Liver (tissue), 8 donors: ENCODE measurements at regions not wholly inside any gene's neighbourhood (a gene's known extent, or its start where the extent isn't known, plus 50 kb on each side); places are given as distances from the start of the nearest gene placed in this dataset.

Experiments used
- DNase-seq: peaks from one replicate; pipeline ENCODE4 v3.0.0-alpha.2; 2017; ENCODE audit warnings: low spot score
- H3K27ac ChIP-seq, 2 donors: one replicate each; pipeline ENCODE4 v1.7.0; 2013; ENCODE audit warnings: inconsistent platforms in 2 of 2, low read length in 2 of 2, control low read depth in 1 of 2, low read depth in 1 of 2, mild to moderate bottlenecking in 1 of 2
- H3K27me3 ChIP-seq, 4 donors: one replicate each; pipeline versions ENCODE4 v1.6.1 to v1.7.0; 2013; ENCODE audit warnings: low read length in 3 of 4, inconsistent platforms in 1 of 4, mild to moderate bottlenecking in 1 of 4, moderate library complexity in 1 of 4; ENCODE audit not compliant: control insufficient read depth in 4 of 4, insufficient read depth in 4 of 4
- H3K36me3 ChIP-seq, 4 donors: one replicate each; pipeline versions ENCODE4 v1.6.1 to v1.7.0; 2013; ENCODE audit warnings: low read length in 3 of 4, mild to moderate bottlenecking in 3 of 4, low read depth in 1 of 4, moderate library complexity in 1 of 4; ENCODE audit not compliant: control insufficient read depth in 4 of 4, insufficient read depth in 3 of 4
- H3K4me1 ChIP-seq, 4 donors: one replicate each; pipeline versions ENCODE4 v1.6.1 to v1.7.0; 2013; ENCODE audit warnings: low read length in 3 of 4, mild to moderate bottlenecking in 3 of 4, moderate library complexity in 1 of 4; ENCODE audit not compliant: control insufficient read depth in 4 of 4, insufficient read depth in 4 of 4
- H3K4me3 ChIP-seq, 3 donors: one replicate each; pipeline versions ENCODE4 v1.6.1 to v1.7.0; 2013; ENCODE audit warnings: low read length in 3 of 3, control low read depth in 1 of 3, low read depth in 1 of 3, mild to moderate bottlenecking in 1 of 3
- H3K9ac ChIP-seq, 2 donors: one replicate each; pipeline ENCODE4 v1.7.0; 2013; ENCODE audit warnings: low read length in 2 of 2, mild to moderate bottlenecking in 2 of 2, moderate library complexity in 2 of 2, control low read depth in 1 of 2, low read depth in 1 of 2
- H3K9me3 ChIP-seq, 4 donors: one replicate each; pipeline versions ENCODE4 v1.6.1 to v1.7.0; 2013; ENCODE audit warnings: low read length in 3 of 4; ENCODE audit not compliant: control insufficient read depth in 4 of 4
- EGR1 ChIP-seq, 2 donors: IDR thresholded peaks; 2 replicates each; pipeline ENCODE4 v1.6.1; 2016 to 2018; ENCODE audit warnings: antibody characterized with exemption in 2 of 2, low read depth in 2 of 2
- FOXA1 ChIP-seq: IDR thresholded peaks from 2 replicates; pipeline ENCODE4 v1.6.1; 2016; ENCODE audit warnings: antibody characterized with exemption
- FOXA2 ChIP-seq: IDR thresholded peaks from 2 replicates; pipeline ENCODE4 v1.6.1; 2016; ENCODE audit warnings: antibody characterized with exemption
- GABPA ChIP-seq, 2 donors: IDR thresholded peaks in 1 of 2; conservative IDR thresholded peaks in 1 of 2; 2 replicates each; pipeline ENCODE4 v1.6.1; 2016; ENCODE audit warnings: antibody characterized with exemption in 2 of 2, mild to moderate bottlenecking in 1 of 2, moderate library complexity in 1 of 2
- HNF4A ChIP-seq, 2 donors: conservative IDR thresholded peaks; 2 replicates each; pipeline ENCODE4 v1.6.1; 2016; ENCODE audit warnings: antibody characterized with exemption in 2 of 2, mild to moderate bottlenecking in 2 of 2
- HNF4G ChIP-seq: IDR thresholded peaks from 2 replicates; pipeline ENCODE4 v1.6.1; 2016; ENCODE audit warnings: antibody characterized with exemption
- JUND ChIP-seq, 2 donors: IDR thresholded peaks; 2 replicates each; pipeline ENCODE4 v1.6.1; 2016; ENCODE audit warnings: antibody characterized with exemption in 2 of 2
- NR2F2 ChIP-seq: IDR thresholded peaks from 2 replicates; pipeline ENCODE4 v1.6.1; 2016; ENCODE audit warnings: antibody characterized with exemption
- RAD21 ChIP-seq, 2 donors: IDR thresholded peaks; 2 replicates each; pipeline ENCODE4 v1.6.1; 2016; ENCODE audit warnings: antibody characterized with exemption in 2 of 2, mild to moderate bottlenecking in 2 of 2
- RXRA ChIP-seq, 2 donors: IDR thresholded peaks; 2 replicates each; pipeline ENCODE4 v1.6.1; 2017 to 2018; ENCODE audit warnings: antibody characterized with exemption in 2 of 2, mild to moderate bottlenecking in 1 of 2
- SP1 ChIP-seq: IDR thresholded peaks from 2 replicates; pipeline ENCODE4 v1.6.1; 2018; ENCODE audit warnings: antibody characterized with exemption, mild to moderate bottlenecking
- WGBS: extraction: QIAGEN DNeasy Blood & Tissue Kit; methylation state at CpG from one replicate; pipeline ENCODE4 v1.1.7; 2013; 5-methylcytosine and 5-hydroxymethylcytosine counted together
- TF ChIP-seq, protein P1 (sequence below): fragments of 150-350 bp; IDR thresholded peaks from 2 replicates; pipeline ENCODE4 v1.5.1; 2017; ENCODE audit warnings: improper control_type of control experiment, low read depth, low read length; ENCODE audit not compliant: missing input control
- TF ChIP-seq, protein P2 (sequence below): IDR thresholded peaks from 2 replicates; pipeline ENCODE4 v1.6.1; 2016; ENCODE audit warnings: antibody characterized with exemption
- TF ChIP-seq, protein P3 (sequence below): IDR thresholded peaks from 2 replicates; pipeline ENCODE4 v1.6.1; 2016; ENCODE audit warnings: antibody characterized with exemption
- TF ChIP-seq, protein P4 (sequence below): IDR thresholded peaks from 2 replicates; pipeline ENCODE4 v1.6.1; 2016; ENCODE audit warnings: antibody characterized with exemption
- TF ChIP-seq, protein P5 (sequence below): IDR thresholded peaks from 2 replicates; pipeline ENCODE4 v1.6.1; 2016; ENCODE audit warnings: antibody characterized with exemption, mild to moderate bottlenecking
- donor health status: healthy.
- donor health status: healthy.
- donor health status: healthy.
- donor health status: healthy.
- donor health status: healthy.

DNA sequence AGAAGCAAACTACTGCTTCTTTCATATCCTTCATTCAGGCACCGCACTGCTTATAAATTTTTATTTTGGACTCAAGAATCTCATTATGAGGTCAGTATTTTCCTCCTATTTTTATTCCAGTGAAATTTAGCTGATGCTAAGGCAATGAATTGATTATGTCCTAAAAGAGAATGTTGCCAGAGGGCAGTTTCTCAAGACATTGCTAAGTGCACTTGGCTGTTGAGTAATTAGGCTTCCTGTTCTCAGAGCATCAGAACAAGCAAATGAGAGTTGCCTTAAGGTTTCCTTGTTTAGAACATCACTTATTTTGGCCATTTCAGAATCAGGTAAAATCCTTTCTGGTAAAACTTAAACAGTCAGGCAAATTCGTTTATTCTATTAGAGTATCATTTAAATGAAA lies 548.6 kb upstream of the ZEB2 start:
- WGBS: 82% methylated on average over 2 of the region's 2 CpGs
- no peak for DNase-seq

DNA sequence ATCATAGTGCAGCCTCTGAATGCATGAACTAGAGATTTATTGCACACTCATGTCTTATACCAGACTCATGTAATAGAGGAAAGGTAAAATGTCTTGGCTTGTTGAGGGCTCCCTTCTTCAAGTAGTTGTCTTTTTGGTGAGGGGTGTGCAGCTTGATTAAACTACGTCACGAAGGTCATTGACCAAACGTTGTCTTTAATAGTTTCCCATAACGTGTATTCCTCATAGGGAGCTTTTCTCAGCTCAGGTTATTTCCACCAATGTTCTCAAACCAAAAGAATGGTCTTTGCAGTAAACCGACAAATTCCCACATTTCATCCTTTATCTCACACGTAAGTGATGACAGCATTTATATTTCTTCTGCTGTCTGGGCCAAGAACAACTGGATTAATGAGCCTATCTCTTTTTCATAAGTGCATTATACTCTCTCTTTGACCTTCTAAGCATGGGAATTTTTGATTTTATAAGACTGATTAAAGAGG lies 547.7 kb upstream of the ZEB2 start:
- Histone ChIP-seq H3K27ac (no peak overlapping the region), H3K4me3 (no peak overlapping the region), H3K9ac (no peak overlapping the region), H3K36me3 (no peaks in the 10 kb centered on the region), H3K27me3 (no peaks in the 10 kb centered on the region), H3K9me3 (peaks cover 0 to 3% (median under 1%) of the 10 kb centered on the region in 4 donors), H3K4me1 (no peaks in the 10 kb centered on the region)
- no peak for DNase-seq
- 86% methylated on average over 6 of the region's 6 CpGs for WGBS
- no peak for TF ChIP-seq NR2F2
- TF ChIP-seq, protein P1, sequence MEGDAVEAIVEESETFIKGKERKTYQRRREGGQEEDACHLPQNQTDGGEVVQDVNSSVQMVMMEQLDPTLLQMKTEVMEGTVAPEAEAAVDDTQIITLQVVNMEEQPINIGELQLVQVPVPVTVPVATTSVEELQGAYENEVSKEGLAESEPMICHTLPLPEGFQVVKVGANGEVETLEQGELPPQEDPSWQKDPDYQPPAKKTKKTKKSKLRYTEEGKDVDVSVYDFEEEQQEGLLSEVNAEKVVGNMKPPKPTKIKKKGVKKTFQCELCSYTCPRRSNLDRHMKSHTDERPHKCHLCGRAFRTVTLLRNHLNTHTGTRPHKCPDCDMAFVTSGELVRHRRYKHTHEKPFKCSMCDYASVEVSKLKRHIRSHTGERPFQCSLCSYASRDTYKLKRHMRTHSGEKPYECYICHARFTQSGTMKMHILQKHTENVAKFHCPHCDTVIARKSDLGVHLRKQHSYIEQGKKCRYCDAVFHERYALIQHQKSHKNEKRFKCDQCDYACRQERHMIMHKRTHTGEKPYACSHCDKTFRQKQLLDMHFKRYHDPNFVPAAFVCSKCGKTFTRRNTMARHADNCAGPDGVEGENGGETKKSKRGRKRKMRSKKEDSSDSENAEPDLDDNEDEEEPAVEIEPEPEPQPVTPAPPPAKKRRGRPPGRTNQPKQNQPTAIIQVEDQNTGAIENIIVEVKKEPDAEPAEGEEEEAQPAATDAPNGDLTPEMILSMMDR: no peak
- TF ChIP-seq EGR1 (IDR thresholded peaks at IDR 0.05; ENCODE audit: low read depth in 2 of 2): no peak
- TF ChIP-seq HNF4G: no peak
- no peak for TF ChIP-seq HNF4A (conservative IDR thresholded peaks at IDR 0.05)
- TF ChIP-seq JUND (IDR thresholded peaks at IDR 0.05): no peak

More for the DNA sequence above, 548.6 kb upstream of the ZEB2 start:
- peaks cover 0 to 3% (median under 1%) of the 10 kb centered on the region in 4 donors for H3K9me3 ChIP-seq
- H3K4me1 ChIP-seq: no peaks in the 10 kb centered on the region
- H3K9ac ChIP-seq: no peak overlapping the region
- TF ChIP-seq RXRA (IDR thresholded peaks at IDR 0.05) (no peak), SP1 (no peak)
- TF ChIP-seq, protein P2, sequence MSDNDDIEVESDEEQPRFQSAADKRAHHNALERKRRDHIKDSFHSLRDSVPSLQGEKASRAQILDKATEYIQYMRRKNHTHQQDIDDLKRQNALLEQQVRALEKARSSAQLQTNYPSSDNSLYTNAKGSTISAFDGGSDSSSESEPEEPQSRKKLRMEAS: no peak
- TF ChIP-seq, protein P3, sequence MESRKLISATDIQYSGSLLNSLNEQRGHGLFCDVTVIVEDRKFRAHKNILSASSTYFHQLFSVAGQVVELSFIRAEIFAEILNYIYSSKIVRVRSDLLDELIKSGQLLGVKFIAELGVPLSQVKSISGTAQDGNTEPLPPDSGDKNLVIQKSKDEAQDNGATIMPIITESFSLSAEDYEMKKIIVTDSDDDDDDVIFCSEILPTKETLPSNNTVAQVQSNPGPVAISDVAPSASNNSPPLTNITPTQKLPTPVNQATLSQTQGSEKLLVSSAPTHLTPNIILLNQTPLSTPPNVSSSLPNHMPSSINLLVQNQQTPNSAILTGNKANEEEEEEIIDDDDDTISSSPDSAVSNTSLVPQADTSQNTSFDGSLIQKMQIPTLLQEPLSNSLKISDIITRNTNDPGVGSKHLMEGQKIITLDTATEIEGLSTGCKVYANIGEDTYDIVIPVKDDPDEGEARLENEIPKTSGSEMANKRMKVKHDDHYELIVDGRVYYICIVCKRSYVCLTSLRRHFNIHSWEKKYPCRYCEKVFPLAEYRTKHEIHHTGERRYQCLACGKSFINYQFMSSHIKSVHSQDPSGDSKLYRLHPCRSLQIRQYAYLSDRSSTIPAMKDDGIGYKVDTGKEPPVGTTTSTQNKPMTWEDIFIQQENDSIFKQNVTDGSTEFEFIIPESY: no peak
- H3K36me3 ChIP-seq: no peaks in the 10 kb centered on the region
- H3K4me3 ChIP-seq: no peak overlapping the region
- H3K27ac ChIP-seq: no peak overlapping the region
- H3K27me3 ChIP-seq: no peaks in the 10 kb centered on the region

DNA sequence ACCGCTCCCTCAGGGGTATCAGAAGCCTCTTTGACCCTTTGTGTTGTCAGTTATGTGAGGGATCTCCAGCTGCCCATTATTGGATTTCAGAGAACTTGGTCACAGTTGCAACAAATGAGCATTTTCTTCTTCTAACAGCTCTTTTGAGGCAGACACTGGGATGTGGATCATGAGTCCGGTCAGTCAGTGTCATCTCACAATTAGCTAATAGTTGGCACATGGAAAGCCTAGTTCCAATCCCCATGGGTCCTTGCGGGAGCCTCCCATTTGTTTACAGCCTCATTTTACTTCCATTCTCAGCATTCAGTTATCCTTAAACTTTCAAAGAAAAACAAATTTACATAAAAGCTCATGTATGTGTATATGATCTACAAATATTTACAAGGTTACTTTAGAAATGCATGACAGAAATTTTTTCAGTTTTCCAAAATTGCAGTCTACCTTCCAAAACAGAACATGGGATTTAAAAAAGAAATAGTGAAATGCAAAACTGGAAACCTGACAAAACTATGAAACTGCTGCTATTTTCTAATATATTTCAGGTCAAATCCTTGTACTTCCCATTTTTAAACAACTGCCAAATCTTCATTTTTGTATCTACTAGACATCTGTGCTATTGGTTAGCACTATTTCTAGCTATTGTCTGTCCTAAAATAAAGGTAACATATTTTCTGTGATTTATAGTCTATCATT lies 547.1 kb upstream of the ZEB2 start:
- Histone ChIP-seq H3K9me3 (peaks cover 0 to 3% (median under 1%) of the 10 kb centered on the region in 4 donors), H3K4me1 (no peaks in the 10 kb centered on the region), H3K9ac (peak overlapping the region in 1 of 2 donors; percentile 13), H3K36me3 (no peaks in the 10 kb centered on the region), H3K27ac (peak overlapping the region; percentile 31 to 48), H3K4me3 (no peak overlapping the region), H3K27me3 (no peaks in the 10 kb centered on the region)
- WGBS: 80% methylated on average over 3 of the region's 3 CpGs
- TF ChIP-seq FOXA2: no peak
- TF ChIP-seq, protein P2: no peak
- TF ChIP-seq, protein P4, sequence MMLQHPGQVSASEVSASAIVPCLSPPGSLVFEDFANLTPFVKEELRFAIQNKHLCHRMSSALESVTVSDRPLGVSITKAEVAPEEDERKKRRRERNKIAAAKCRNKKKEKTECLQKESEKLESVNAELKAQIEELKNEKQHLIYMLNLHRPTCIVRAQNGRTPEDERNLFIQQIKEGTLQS: no peak
- TF ChIP-seq RAD21 (IDR thresholded peaks at IDR 0.05): no peak
- TF ChIP-seq, protein P5, sequence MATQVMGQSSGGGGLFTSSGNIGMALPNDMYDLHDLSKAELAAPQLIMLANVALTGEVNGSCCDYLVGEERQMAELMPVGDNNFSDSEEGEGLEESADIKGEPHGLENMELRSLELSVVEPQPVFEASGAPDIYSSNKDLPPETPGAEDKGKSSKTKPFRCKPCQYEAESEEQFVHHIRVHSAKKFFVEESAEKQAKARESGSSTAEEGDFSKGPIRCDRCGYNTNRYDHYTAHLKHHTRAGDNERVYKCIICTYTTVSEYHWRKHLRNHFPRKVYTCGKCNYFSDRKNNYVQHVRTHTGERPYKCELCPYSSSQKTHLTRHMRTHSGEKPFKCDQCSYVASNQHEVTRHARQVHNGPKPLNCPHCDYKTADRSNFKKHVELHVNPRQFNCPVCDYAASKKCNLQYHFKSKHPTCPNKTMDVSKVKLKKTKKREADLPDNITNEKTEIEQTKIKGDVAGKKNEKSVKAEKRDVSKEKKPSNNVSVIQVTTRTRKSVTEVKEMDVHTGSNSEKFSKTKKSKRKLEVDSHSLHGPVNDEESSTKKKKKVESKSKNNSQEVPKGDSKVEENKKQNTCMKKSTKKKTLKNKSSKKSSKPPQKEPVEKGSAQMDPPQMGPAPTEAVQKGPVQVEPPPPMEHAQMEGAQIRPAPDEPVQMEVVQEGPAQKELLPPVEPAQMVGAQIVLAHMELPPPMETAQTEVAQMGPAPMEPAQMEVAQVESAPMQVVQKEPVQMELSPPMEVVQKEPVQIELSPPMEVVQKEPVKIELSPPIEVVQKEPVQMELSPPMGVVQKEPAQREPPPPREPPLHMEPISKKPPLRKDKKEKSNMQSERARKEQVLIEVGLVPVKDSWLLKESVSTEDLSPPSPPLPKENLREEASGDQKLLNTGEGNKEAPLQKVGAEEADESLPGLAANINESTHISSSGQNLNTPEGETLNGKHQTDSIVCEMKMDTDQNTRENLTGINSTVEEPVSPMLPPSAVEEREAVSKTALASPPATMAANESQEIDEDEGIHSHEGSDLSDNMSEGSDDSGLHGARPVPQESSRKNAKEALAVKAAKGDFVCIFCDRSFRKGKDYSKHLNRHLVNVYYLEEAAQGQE: no peak
- no peak for TF ChIP-seq NR2F2
- TF ChIP-seq HNF4A (conservative IDR thresholded peaks at IDR 0.05): no peak
- TF ChIP-seq FOXA1: no peak
- no peak for TF ChIP-seq GABPA (IDR thresholded peaks at IDR 0.05 in 1 of 2, conservative IDR thresholded peaks at IDR 0.05 in 1 of 2)
- DNase-seq: no peak
